DND-41 (cell line): ENCODE measurements at regions not wholly inside any gene's neighbourhood (a gene's known extent, or its start where the extent isn't known, plus 50 kb on each side); places are given as distances from the start of the nearest gene placed in this dataset.

ENCODE experiments used
- EZH2 ChIP-seq: IDR thresholded peaks from 3 replicates; pipeline ENCODE4 v1.6.1; 2012; ENCODE audit warnings: borderline replicate concordance, low read depth, mild to moderate bottlenecking, moderate library complexity, low read length, inconsistent platforms; ENCODE audit not compliant: severe bottlenecking
- TF ChIP-seq, protein P1 (sequence below): IDR thresholded peaks from 2 replicates; pipeline ENCODE4 v1.5.1; 2012; ENCODE audit warnings: borderline replicate concordance, low read length, moderate library complexity, mild to moderate bottlenecking; ENCODE audit not compliant: poor library complexity, severe bottlenecking; ENCODE audit errors: extremely low read depth

DNA sequence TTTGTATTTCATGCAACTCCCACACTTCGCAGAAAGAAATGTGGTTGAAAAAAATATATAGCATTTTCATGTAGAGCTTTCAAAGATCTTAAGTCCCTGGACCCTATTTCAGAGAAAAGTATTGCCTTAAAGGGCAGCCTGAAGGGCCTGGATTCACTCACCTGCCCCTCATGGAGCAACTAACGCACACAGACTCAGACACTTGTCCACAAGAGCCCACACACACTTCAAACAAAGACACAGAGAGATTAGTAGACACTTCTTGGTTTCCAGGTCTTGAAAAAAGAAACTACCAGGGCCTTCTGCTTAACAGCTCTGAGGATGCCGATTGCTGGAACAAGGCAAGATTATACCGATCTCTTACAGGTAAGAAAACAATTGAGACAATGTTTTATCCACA is 122.2 kb downstream of the ZBTB18 start:
- TF ChIP-seq, protein P1, sequence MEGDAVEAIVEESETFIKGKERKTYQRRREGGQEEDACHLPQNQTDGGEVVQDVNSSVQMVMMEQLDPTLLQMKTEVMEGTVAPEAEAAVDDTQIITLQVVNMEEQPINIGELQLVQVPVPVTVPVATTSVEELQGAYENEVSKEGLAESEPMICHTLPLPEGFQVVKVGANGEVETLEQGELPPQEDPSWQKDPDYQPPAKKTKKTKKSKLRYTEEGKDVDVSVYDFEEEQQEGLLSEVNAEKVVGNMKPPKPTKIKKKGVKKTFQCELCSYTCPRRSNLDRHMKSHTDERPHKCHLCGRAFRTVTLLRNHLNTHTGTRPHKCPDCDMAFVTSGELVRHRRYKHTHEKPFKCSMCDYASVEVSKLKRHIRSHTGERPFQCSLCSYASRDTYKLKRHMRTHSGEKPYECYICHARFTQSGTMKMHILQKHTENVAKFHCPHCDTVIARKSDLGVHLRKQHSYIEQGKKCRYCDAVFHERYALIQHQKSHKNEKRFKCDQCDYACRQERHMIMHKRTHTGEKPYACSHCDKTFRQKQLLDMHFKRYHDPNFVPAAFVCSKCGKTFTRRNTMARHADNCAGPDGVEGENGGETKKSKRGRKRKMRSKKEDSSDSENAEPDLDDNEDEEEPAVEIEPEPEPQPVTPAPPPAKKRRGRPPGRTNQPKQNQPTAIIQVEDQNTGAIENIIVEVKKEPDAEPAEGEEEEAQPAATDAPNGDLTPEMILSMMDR, result no peak
- no peak for TF ChIP-seq EZH2
